HepG2 (cell line): ENCODE measurements at regions not wholly inside any gene's neighbourhood (a gene's known extent, or its start where the extent isn't known, plus 50 kb on each side); places are given as distances from the start of the nearest gene placed in this dataset.

Experiments used
- ATAC-seq: fragments of 200-7000 bp; cut with Tn5 transposase; 3 replicates; pipeline ENCODE4 v1.9.1; 2020; ENCODE audit warnings: mild to moderate bottlenecking, moderate library complexity
- BruUV-seq: library from RNA; stranded (reverse); fragments of 400-500 nt; replicated peaks from 2 replicates; lab custom pipeline; 2021; lab: Mats Ljungman, UMichigan
- CTCF ChIA-PET: fragments of 300-600 bp; formaldehyde crosslinking; extraction: SDS; loops from one replicate; lab custom pipeline; 2021; ENCODE audit warnings: low total read pairs, inconsistent platforms, low intra/inter-chr PET ratio; lab: Yijun Ruan, JAX
- POLR2A ChIA-PET: fragments of 350-600 bp; sonication (Branson Sonifier 250); formaldehyde crosslinking; loops from one replicate; lab custom pipeline; 2020; ENCODE audit warnings: antibody characterized with exemption, inconsistent platforms; lab: Yijun Ruan, JAX
- DNase-seq: peaks from one replicate; pipeline ENCODE4 v3.0.0-alpha.2; 2015; ENCODE audit warnings: low spot score
- FAIRE-seq: peaks from 3 replicates; lab custom pipeline; 2011; peaks lifted over from hg19 to GRCh38; lab: Jason Lieb, UNC
- H2AFZ ChIP-seq: one replicate; pipeline ENCODE4 v1.6.1; 2011; ENCODE audit warnings: low read length, inconsistent platforms
- H3K27ac ChIP-seq: fragments of 300-600 bp; 3 replicates; pipeline ENCODE4 v1.8.0; 2011; ENCODE audit warnings: mixed run types, mild to moderate bottlenecking, mixed read lengths, low read length, inconsistent platforms; ENCODE audit not compliant: insufficient read depth; ENCODE audit errors: extremely low read length
- H3K27me3 ChIP-seq, 2 experiments: fragments of 200-600 bp in 1 of 2; 2 replicates in 1 of 2; 3 replicates in 1 of 2; pipeline versions ENCODE4 v1.6.0 to v1.8.0; 2011; ENCODE audit warnings: low read length in 2 of 2, mild to moderate bottlenecking in 2 of 2, moderate library complexity in 2 of 2, inconsistent platforms in 1 of 2; ENCODE audit not compliant: insufficient read depth in 2 of 2, control insufficient read depth in 1 of 2
- H3K36me3 ChIP-seq, 2 experiments: fragments of 200-600 bp in 1 of 2; replicated peaks in 1 of 2; 2 replicates in 1 of 2; 3 replicates in 1 of 2; pipeline versions ENCODE4 v1.5.1 to v1.8.0; 2011; ENCODE audit warnings: low read length in 2 of 2, inconsistent platforms in 1 of 2; ENCODE audit not compliant: insufficient read depth in 2 of 2, control insufficient read depth in 1 of 2
- H3K4me1 ChIP-seq: 2 replicates; pipeline ENCODE4 v1.5.1; 2012; ENCODE audit warnings: low read length, inconsistent platforms; ENCODE audit not compliant: insufficient read depth
- H3K4me2 ChIP-seq: 2 replicates; pipeline ENCODE4 v1.6.0; 2011; ENCODE audit warnings: low read depth, low read length, inconsistent platforms
- H3K4me3 ChIP-seq, 3 experiments: fragments of 200-600 bp in 1 of 3; sonication (generic), shearing (Covaris generic) in 1 of 3; replicated peaks in 1 of 3; 2 replicates each; pipeline ENCODE4 v1.5.1; 2011 to 2016; ENCODE audit warnings: low read length in 3 of 3, inconsistent platforms in 2 of 3, low read depth in 2 of 3, mild to moderate bottlenecking in 2 of 3, control low read depth in 1 of 3, mixed read lengths in 1 of 3; ENCODE audit not compliant: insufficient read depth in 1 of 3
- H3K79me2 ChIP-seq: one replicate; pipeline ENCODE4 v1.6.1; 2011; ENCODE audit warnings: low read length, inconsistent platforms; ENCODE audit not compliant: insufficient read depth
- H3K9ac ChIP-seq: 2 replicates; pipeline ENCODE4 v1.6.0; 2011; ENCODE audit warnings: mild to moderate bottlenecking, low read depth, low read length, inconsistent platforms; ENCODE audit not compliant: insufficient read depth
- H3K9me3 ChIP-seq: 2 replicates; pipeline ENCODE4 v1.5.1; 2012; ENCODE audit warnings: mild to moderate bottlenecking, low read length
- H4K20me1 ChIP-seq: 2 replicates; pipeline ENCODE4 v1.6.0; 2011; ENCODE audit warnings: inconsistent platforms, mild to moderate bottlenecking, low read length, moderate library complexity; ENCODE audit not compliant: insufficient read depth
- ARID3A ChIP-seq: IDR thresholded peaks from 2 replicates; pipeline ENCODE4 v1.6.1; 2012; ENCODE audit warnings: low read depth, low read length, improper control_type of control experiment
- ATF7-NPFF ChIP-seq: sonication (generic); formaldehyde crosslinking; IDR thresholded peaks from 2 replicates; pipeline ENCODE4 v1.8.1; 2023; ENCODE audit warnings: mild to moderate bottlenecking, low read depth, missing genetic modification reagents, moderate library complexity
- BORCS8-MEF2B ChIP-seq: sonication (generic); formaldehyde crosslinking; IDR thresholded peaks from 2 replicates; pipeline ENCODE4 v1.8.0; 2022; ENCODE audit warnings: mild to moderate bottlenecking, missing genetic modification reagents
- CENPT ChIP-seq: sonication (generic); formaldehyde crosslinking; IDR thresholded peaks from 2 replicates; pipeline ENCODE4 v1.8.0; 2022; ENCODE audit warnings: low read depth, mild to moderate bottlenecking, moderate library complexity, missing genetic modification reagents
- FOXA1 ChIP-seq, 2 experiments: fragments of 450-650 bp in 1 of 2; sonication (generic) in 1 of 2; formaldehyde crosslinking in 1 of 2; IDR thresholded peaks; 2 replicates each; pipeline versions ENCODE4 v1.4.0 to v1.6.1; 2016 to 2020; ENCODE audit warnings: missing genetic modification reagents in 1 of 2
- HNRNPLL ChIP-seq: fragments of 200-400 bp; formaldehyde crosslinking; IDR thresholded peaks from 2 replicates; pipeline ENCODE4 v1.6.1; 2017; ENCODE audit warnings: mild to moderate bottlenecking, low read depth, low read length; ENCODE audit not compliant: poor library complexity, severe bottlenecking
- ISL2 ChIP-seq: sonication (generic); formaldehyde crosslinking; IDR thresholded peaks from 2 replicates; pipeline ENCODE4 v1.5.0; 2020; ENCODE audit warnings: missing genetic modification reagents
- JUND ChIP-seq: sonication (generic); formaldehyde crosslinking; IDR thresholded peaks from 2 replicates; pipeline ENCODE4 v1.8.0; 2022; ENCODE audit warnings: mild to moderate bottlenecking, missing genetic modification reagents
- MEF2D ChIP-seq: sonication (generic); formaldehyde crosslinking; IDR thresholded peaks from 2 replicates; pipeline ENCODE4 v1.5.1; 2020; ENCODE audit warnings: mild to moderate bottlenecking, missing genetic modification reagents
- PAX8 ChIP-seq: sonication (generic); formaldehyde crosslinking; IDR thresholded peaks from 2 replicates; pipeline ENCODE4 v1.8.0; 2022; ENCODE audit warnings: mild to moderate bottlenecking, missing genetic modification reagents, borderline replicate concordance
- PLRG1 ChIP-seq: fragments of 450-650 bp; conservative IDR thresholded peaks from 2 replicates; pipeline ENCODE4 v1.6.1; 2016
- PRPF4 ChIP-seq: fragments of 200-400 bp; formaldehyde crosslinking; IDR thresholded peaks from 2 replicates; pipeline ENCODE4 v1.6.1; 2016; ENCODE audit warnings: low read length, low read depth; ENCODE audit not compliant: poor library complexity, severe bottlenecking
- SOX13 ChIP-seq, 3 experiments: fragments of 450-650 bp in 1 of 3; sonication (generic) in 1 of 3; formaldehyde crosslinking in 1 of 3; IDR thresholded peaks in 2 of 3; conservative IDR thresholded peaks in 1 of 3; 2 replicates each; pipeline versions ENCODE4 v1.5.0 to v1.6.1; 2016 to 2020; ENCODE audit warnings: antibody characterized with exemption in 1 of 3, mild to moderate bottlenecking in 1 of 3, missing compliant biosample characterization in 1 of 3, missing genetic modification reagents in 1 of 3, moderate library complexity in 1 of 3
- TCF7 ChIP-seq: sonication (generic); IDR thresholded peaks from 2 replicates; pipeline ENCODE4 v1.6.1; 2016; ENCODE audit warnings: antibody characterized with exemption, low read depth
- ZBTB43 ChIP-seq: sonication (generic); formaldehyde crosslinking; conservative IDR thresholded peaks from 2 replicates; pipeline ENCODE4 v1.4.0; 2020; ENCODE audit warnings: missing genetic modification reagents
- ZNF713 ChIP-seq: sonication (generic); formaldehyde crosslinking; IDR thresholded peaks from 2 replicates; pipeline ENCODE4 v1.4.0; 2020; ENCODE audit warnings: mild to moderate bottlenecking, missing genetic modification reagents
- ZNF75D ChIP-seq: sonication (generic); formaldehyde crosslinking; IDR thresholded peaks from 2 replicates; pipeline ENCODE4 v1.8.1; 2023; ENCODE audit warnings: missing genetic modification reagents, mild to moderate bottlenecking, borderline replicate concordance
- ZSCAN30 ChIP-seq: sonication (generic); formaldehyde crosslinking; IDR thresholded peaks from 2 replicates; pipeline ENCODE4 v1.5.0; 2020; ENCODE audit warnings: mild to moderate bottlenecking, missing genetic modification reagents
- WGBS: methylation state at CpG from one replicate; pipeline ENCODE4 v1.1.6; 2017; ENCODE audit warnings: low lambda C conversion rate; 5-methylcytosine and 5-hydroxymethylcytosine counted together
- in situ Hi-C: cut with HindIII; loops from 2 replicates; pipeline ENCODE4 v1.10.0; 2017; ENCODE audit warnings: low pct_unique_long_range_greater_than_20kb; ENCODE audit not compliant: extremely low pct_ligation_motif_present
- intact Hi-C: fragments of 100-400 bp; cut with micrococcal nuclease; formaldehyde crosslinking; loops from one replicate; pipeline ENCODE4 v1.10.0; 2022; ENCODE audit not compliant: unreplicated experiment
- TF ChIP-seq, protein P1 (sequence below): IDR thresholded peaks from 2 replicates; pipeline ENCODE4 v1.6.1; 2012; ENCODE audit warnings: inconsistent platforms
- TF ChIP-seq, protein P2 (sequence below): sonication (generic); formaldehyde crosslinking; IDR thresholded peaks from 2 replicates; pipeline ENCODE4 v1.9.0; 2021; ENCODE audit warnings: missing genetic modification reagents, mild to moderate bottlenecking, borderline replicate concordance

DNA sequence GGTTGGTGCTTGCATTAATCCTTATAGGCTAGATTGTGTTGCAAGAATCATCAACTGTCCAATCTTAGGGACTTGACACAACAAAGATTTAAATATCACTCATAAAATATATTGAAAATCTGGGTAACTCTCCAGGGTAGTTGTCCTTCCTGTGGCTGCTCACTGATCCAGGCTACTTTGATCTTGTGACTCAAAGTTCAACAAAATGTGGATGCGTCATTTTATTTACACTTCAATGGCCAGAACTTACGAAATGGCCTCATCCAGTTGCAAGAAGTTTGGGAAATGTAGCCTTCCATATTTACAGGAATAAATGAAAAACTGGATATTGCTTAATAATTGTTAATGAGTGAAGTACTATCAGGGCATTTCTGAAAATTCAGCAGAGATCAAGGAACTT, 235.5 kb upstream of the ACTBL2 start (continued):
- TF ChIP-seq TCF7 (peak; percentile 83), JUND (CRISPR knock-in tag) (peak; percentile 62; the same call in 1 of the 2 replicates)

DNA sequence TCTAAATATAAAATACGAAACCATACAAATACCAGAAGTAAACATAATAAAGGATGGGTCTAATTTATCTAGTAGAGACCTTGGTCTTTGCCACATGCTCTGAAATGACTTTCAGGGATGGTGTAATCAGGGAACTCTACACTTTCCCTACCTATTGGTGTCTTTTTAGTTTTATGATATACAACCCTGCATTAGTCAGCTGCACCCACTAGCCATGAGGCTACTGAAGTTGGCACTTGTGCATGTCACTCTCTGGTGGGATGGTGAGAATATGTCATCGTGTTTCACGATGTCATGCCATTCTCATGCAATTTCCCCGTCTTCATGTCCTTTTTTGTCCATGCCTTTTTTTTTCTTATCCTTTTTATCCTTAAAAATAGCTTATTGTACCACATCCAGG, 234.9 kb upstream of the ACTBL2 start:
- H3K27me3 ChIP-seq = no peaks in the 10 kb centered on the region
- 0 out of 2 replicates have a peak overlapping the region, but pooled peaks have one; percentile 5 for H3K4me2 ChIP-seq
- no peaks in the 10 kb centered on the region for H4K20me1 ChIP-seq
- H3K36me3 ChIP-seq = no peaks in the 10 kb centered on the region
- FAIRE-seq (no peak), DNase-seq (no peak), ATAC-seq (no peak)
- no TSS peak for BruUV-seq
- 77% methylated on average over 4 of the region's 4 CpGs for WGBS
- no peak overlapping the region for H3K4me3 ChIP-seq
- intact Hi-C loops (loop anchor here (5.0 kb wide), 1 partner anchor 65 kb away; no protein-coding TSS in a partner anchor), in situ Hi-C loops (no loop called here)
- no peak overlapping the region for H3K9ac ChIP-seq
- H3K27ac ChIP-seq = no peak overlapping the region
- H3K4me1 ChIP-seq = peaks cover 24% of the 10 kb centered on the region
- H3K79me2 ChIP-seq = no peaks in the 10 kb centered on the region
- ChIA-PET POLR2A (no interaction called here), CTCF (no interaction called here)
- no peak overlapping the region for H2AFZ ChIP-seq
- no peaks in the 10 kb centered on the region; the same call in 1 of the 2 replicates for H3K9me3 ChIP-seq
- TF ChIP-seq PAX8 (CRISPR knock-in tag) (no peak), ZBTB43 (CRISPR knock-in tag) (no peak), SOX13 (IDR thresholded peaks at IDR 0.05) (no peak), SOX13 (CRISPR knock-in tag; conservative IDR thresholded peaks at IDR 0.05 in 1 of 2, IDR thresholded peaks at IDR 0.05 in 1 of 2) (no peak), ZSCAN30 (CRISPR knock-in tag) (no peak), ARID3A (no peak), ZNF713 (CRISPR knock-in tag) (no peak), ATF7-NPFF (CRISPR knock-in tag) (no peak), MEF2D (CRISPR knock-in tag) (no peak), FOXA1 (IDR thresholded peaks at IDR 0.05) (no peak), FOXA1 (CRISPR knock-in tag; IDR thresholded peaks at IDR 0.05) (no peak), BORCS8-MEF2B (CRISPR knock-in tag) (no peak), PRPF4 (no peak), ZNF75D (CRISPR knock-in tag) (no peak), ISL2 (no peak), CENPT (CRISPR knock-in tag) (no peak), PLRG1 (no peak), HNRNPLL (no peak)
- TF ChIP-seq, protein P1, sequence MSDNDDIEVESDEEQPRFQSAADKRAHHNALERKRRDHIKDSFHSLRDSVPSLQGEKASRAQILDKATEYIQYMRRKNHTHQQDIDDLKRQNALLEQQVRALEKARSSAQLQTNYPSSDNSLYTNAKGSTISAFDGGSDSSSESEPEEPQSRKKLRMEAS = no peak
- TF ChIP-seq, protein P2, sequence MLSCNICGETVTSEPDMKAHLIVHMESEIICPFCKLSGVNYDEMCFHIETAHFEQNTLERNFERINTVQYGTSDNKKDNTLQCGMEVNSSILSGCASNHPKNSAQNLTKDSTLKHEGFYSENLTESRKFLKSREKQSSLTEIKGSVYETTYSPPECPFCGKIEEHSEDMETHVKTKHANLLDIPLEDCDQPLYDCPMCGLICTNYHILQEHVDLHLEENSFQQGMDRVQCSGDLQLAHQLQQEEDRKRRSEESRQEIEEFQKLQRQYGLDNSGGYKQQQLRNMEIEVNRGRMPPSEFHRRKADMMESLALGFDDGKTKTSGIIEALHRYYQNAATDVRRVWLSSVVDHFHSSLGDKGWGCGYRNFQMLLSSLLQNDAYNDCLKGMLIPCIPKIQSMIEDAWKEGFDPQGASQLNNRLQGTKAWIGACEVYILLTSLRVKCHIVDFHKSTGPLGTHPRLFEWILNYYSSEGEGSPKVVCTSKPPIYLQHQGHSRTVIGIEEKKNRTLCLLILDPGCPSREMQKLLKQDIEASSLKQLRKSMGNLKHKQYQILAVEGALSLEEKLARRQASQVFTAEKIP (CRISPR knock-in tag) = no peak
